B cell (primary cell): ENCODE measurements at regions not wholly inside any gene's neighbourhood (a gene's known extent, or its start where the extent isn't known, plus 50 kb on each side); places are given as distances from the start of the nearest gene placed in this dataset.

Experiments
- ATAC-seq: fragments of 200-7000 bp; cut with Tn5 transposase; one replicate; pipeline ENCODE4 v1.10.0; 2021; ENCODE audit warnings: low read depth, mild to moderate bottlenecking, moderate number of reproducible peaks, moderate library complexity
- CTCF ChIA-PET: fragments of 350-600 bp; sonication (Branson Sonifier 250); formaldehyde crosslinking; loops from one replicate; lab custom pipeline; 2021; ENCODE audit warnings: antibody characterized with exemption, inconsistent platforms; lab: Charles Lee
- POLR2A ChIA-PET: fragments of 350-600 bp; sonication (Branson Sonifier 250); formaldehyde crosslinking; loops from one replicate; lab custom pipeline; 2021; ENCODE audit warnings: antibody characterized with exemption; lab: Charles Lee
- DNase-seq: peaks from one replicate; pipeline ENCODE4 v3.0.0; 2013
- H2AFZ ChIP-seq: 2 replicates; pipeline ENCODE4 v1.6.1; 2012; ENCODE audit warnings: mild to moderate bottlenecking, low read depth, low read length; ENCODE audit not compliant: insufficient read depth, poor library complexity, severe bottlenecking
- H3K27ac ChIP-seq, 2 donors: 1 replicate in 1 of 2; 2 replicates in 1 of 2; pipeline ENCODE4 v1.5.1; 2012 to 2013; ENCODE audit warnings: low read length in 2 of 2, mild to moderate bottlenecking in 2 of 2, moderate library complexity in 1 of 2
- H3K27me3 ChIP-seq, 4 experiments: fragments of 200-600 bp in 1 of 4; sonication (generic) in 1 of 4; replicated peaks in 1 of 4; 1 replicate in 2 of 4; 2 replicates in 2 of 4; pipeline versions ENCODE4 v1.6.1 to v1.7.0; 2013 to 2016; ENCODE audit warnings: low read length in 3 of 4, mild to moderate bottlenecking in 2 of 4, mixed read lengths in 1 of 4, moderate library complexity in 1 of 4; ENCODE audit not compliant: insufficient read depth in 4 of 4, control insufficient read depth in 3 of 4; ENCODE audit errors: control extremely low read depth in 1 of 4
- H3K36me3 ChIP-seq, 2 experiments: replicated peaks in 1 of 2; 1 replicate in 1 of 2; 2 replicates in 1 of 2; pipeline versions ENCODE4 v1.6.1 to v1.7.1; 2013; ENCODE audit warnings: low read length in 1 of 2; ENCODE audit not compliant: insufficient read depth in 2 of 2, control insufficient read depth in 1 of 2; ENCODE audit errors: control extremely low read depth in 1 of 2, extremely low read depth in 1 of 2
- H3K4me1 ChIP-seq, 2 donors: fragments of 200-600 bp in 1 of 2; sonication (generic) in 1 of 2; 1 replicate in 1 of 2; 2 replicates in 1 of 2; pipeline versions ENCODE4 v1.5.1 to v1.6.1; 2013 to 2017; ENCODE audit warnings: low read length in 2 of 2; ENCODE audit not compliant: control insufficient read depth in 2 of 2, insufficient read depth in 2 of 2
- H3K4me2 ChIP-seq: replicated peaks from 2 replicates; pipeline ENCODE3; 2012; ENCODE audit warnings: mild to moderate bottlenecking, low read depth, low read length; ENCODE audit not compliant: poor library complexity, severe bottlenecking
- H3K4me3 ChIP-seq, 5 experiments: fragments of 200-600 bp in 1 of 5; sonication (generic) in 1 of 5; 1 replicate in 3 of 5; 2 replicates in 2 of 5; pipeline versions ENCODE4 v1.5.1 to v1.7.0; 2011 to 2016; ENCODE audit warnings: low read length in 4 of 5, mild to moderate bottlenecking in 4 of 5, low read depth in 2 of 5, control low read depth in 1 of 5, moderate library complexity in 1 of 5; ENCODE audit not compliant: insufficient read depth in 1 of 5; ENCODE audit errors: control extremely low read depth in 1 of 5, extremely low read depth in 1 of 5
- H3K79me2 ChIP-seq: fragments of 200-600 bp; sonication (generic); one replicate; pipeline ENCODE4 v1.6.0; 2016; ENCODE audit warnings: low read length; ENCODE audit not compliant: control insufficient read depth, insufficient read depth
- H3K9ac ChIP-seq: fragments of 200-600 bp; sonication (generic); 2 replicates; pipeline ENCODE4 v1.6.1; 2017; ENCODE audit warnings: mild to moderate bottlenecking, low read length, moderate library complexity
- H3K9me3 ChIP-seq, 3 donors: one replicate each; pipeline versions ENCODE4 v1.6.1 to v1.7.1; 2013; ENCODE audit warnings: low read length in 2 of 3; ENCODE audit not compliant: control insufficient read depth in 2 of 3, insufficient read depth in 1 of 3; ENCODE audit errors: control extremely low read depth in 1 of 3
- H4K20me1 ChIP-seq: 2 replicates; pipeline ENCODE4 v1.6.0; 2012; ENCODE audit warnings: mild to moderate bottlenecking, low read length; ENCODE audit not compliant: insufficient read depth, control insufficient read depth, poor library complexity, severe bottlenecking
- H3K27ac Mint-ChIP-seq: one replicate; pipeline ENCODE4 v1.8.0; 2021; ENCODE audit warnings: mixed read lengths
- H3K27me3 Mint-ChIP-seq: one replicate; pipeline ENCODE4 v1.8.0; 2021; ENCODE audit warnings: mixed read lengths
- H3K4me1 Mint-ChIP-seq: one replicate; pipeline ENCODE4 v1.8.0; 2021; ENCODE audit warnings: mixed read lengths
- H3K4me3 Mint-ChIP-seq: one replicate; pipeline ENCODE4 v1.8.0; 2021; ENCODE audit warnings: mixed read lengths
- H3K9me3 Mint-ChIP-seq: one replicate; pipeline ENCODE4 v1.8.0; 2022; ENCODE audit warnings: mixed read lengths; ENCODE audit not compliant: insufficient read depth
- EZH2 ChIP-seq: IDR thresholded peaks from 2 replicates; pipeline ENCODE4 v1.6.1; 2012; ENCODE audit warnings: borderline replicate concordance, low read depth, mild to moderate bottlenecking, moderate library complexity, low read length; ENCODE audit not compliant: insufficient read depth, poor library complexity, severe bottlenecking
- WGBS: methylation state at CpG from one replicate; pipeline ENCODE4 v1.1.5; 2013; ENCODE audit warnings: missing lambda C conversion rate; ENCODE audit not compliant: insufficient coverage; 5-methylcytosine and 5-hydroxymethylcytosine counted together
- intact Hi-C: fragments of 100-400 bp; cut with micrococcal nuclease; formaldehyde crosslinking; loops from one replicate; pipeline ENCODE4 v1.10.0; 2022
- TF ChIP-seq, protein P1 (sequence below): fragments of 200-600 bp; IDR thresholded peaks from one replicate; pipeline ENCODE4 v1.8.0; 2022; ENCODE audit warnings: antibody characterized with exemption, mild to moderate bottlenecking

DNA sequence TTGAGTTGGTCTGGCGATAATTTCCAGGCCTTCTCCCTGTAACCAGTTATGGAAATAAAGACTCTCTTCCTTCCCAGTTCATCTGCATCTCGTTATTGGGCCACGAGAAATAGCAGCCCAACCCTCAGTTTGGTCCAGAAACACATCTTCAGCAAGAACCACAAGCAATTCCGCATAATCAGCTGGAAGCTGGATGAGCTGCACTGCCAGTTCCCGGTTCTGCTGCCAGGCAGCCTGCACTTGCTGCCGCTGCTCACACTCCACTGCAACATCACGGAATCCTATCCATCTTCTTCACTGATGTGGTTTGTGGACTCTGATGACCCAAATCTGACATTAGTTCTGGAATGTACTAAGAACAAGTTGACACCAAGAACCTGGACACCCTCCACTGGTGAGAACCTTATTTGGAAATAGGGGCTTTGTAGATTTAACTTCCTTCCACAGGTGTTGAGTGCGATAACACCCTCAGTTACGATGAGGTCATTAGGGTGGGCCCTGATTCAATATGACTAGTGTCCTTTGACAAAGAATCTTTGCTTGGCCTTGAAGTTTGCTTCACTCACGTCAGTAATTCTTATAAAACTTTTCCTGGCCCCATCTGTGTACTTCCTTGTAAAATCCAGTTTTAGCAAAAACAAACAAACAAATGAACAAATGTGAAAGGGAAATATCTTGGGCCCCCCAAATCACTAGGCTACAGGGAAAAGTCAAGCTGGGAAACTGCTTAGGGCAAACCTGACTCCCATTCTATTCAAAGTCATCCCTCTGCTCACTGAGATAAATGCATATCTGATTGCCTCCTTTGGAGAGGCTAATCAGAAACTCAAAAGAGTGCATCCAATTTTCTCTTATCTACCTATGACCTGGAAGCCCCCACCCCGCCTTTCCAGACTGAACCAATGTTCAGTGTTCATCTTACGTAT, 221.9 kb upstream of the PROK2 start:
- Histone ChIP-seq H3K9me3 (no peaks in the 10 kb centered on the region), H3K27me3 (peaks cover 0 to 17% (median 0%) of the 10 kb centered on the region in 4 experiments), H3K79me2 (no peaks in the 10 kb centered on the region), H4K20me1 (no peaks in the 10 kb centered on the region), H3K9ac (no peak overlapping the region), H2AFZ (no peak overlapping the region), H3K4me3 (no peak overlapping the region), H3K36me3 (no peaks in the 10 kb centered on the region), H3K27ac (no peak overlapping the region), H3K4me2 (no peak overlapping the region), H3K4me1 (no peaks in the 10 kb centered on the region)
- CTCF ChIA-PET = no interaction called here
- Mint-ChIP-seq H3K4me1 (no peaks in the 10 kb centered on the region), H3K27ac (no peak overlapping the region), H3K9me3 (no peaks in the 10 kb centered on the region), H3K27me3 (peaks cover 17% of the 10 kb centered on the region), H3K4me3 (no peak overlapping the region)
- POLR2A ChIA-PET = no interaction called here
- ATAC-seq = no peak
- WGBS = 94% methylated on average over 7 of the region's 12 CpGs
- TF ChIP-seq, protein P1, sequence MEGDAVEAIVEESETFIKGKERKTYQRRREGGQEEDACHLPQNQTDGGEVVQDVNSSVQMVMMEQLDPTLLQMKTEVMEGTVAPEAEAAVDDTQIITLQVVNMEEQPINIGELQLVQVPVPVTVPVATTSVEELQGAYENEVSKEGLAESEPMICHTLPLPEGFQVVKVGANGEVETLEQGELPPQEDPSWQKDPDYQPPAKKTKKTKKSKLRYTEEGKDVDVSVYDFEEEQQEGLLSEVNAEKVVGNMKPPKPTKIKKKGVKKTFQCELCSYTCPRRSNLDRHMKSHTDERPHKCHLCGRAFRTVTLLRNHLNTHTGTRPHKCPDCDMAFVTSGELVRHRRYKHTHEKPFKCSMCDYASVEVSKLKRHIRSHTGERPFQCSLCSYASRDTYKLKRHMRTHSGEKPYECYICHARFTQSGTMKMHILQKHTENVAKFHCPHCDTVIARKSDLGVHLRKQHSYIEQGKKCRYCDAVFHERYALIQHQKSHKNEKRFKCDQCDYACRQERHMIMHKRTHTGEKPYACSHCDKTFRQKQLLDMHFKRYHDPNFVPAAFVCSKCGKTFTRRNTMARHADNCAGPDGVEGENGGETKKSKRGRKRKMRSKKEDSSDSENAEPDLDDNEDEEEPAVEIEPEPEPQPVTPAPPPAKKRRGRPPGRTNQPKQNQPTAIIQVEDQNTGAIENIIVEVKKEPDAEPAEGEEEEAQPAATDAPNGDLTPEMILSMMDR = no peak
- no peak for TF ChIP-seq EZH2
- DNase-seq = no peak
- intact Hi-C loops = no loop called here

DNA sequence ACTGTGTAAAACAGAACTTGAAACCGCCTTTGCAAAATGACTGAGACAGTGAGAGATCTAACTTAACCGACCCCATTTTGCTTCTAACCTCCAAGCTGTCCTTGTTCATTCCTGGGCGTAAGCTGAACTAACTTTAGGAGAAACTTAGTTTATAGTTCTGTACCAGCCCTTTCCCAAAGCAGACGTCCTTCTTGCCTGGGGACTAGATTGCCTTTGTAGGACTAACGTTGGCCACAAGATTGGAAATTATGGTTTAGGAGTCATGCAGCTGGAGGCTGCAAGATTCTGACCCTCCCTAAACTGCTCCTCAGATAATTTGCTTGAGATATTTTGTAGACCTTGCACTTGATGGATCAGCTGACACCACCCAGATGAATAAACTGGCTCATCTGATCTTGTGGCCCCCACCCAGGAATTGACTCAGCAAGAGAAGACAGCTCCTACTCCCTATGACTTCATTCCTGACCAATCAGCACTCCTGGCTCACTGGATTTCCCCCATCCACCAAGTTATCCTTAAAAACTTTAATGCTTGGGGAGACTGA, 219.9 kb upstream of the PROK2 start:
- Histone ChIP-seq H3K4me2 (no peak overlapping the region), H3K4me3 (no peak overlapping the region), H3K79me2 (no peaks in the 10 kb centered on the region), H4K20me1 (no peaks in the 10 kb centered on the region), H2AFZ (no peak overlapping the region), H3K36me3 (no peaks in the 10 kb centered on the region), H3K9ac (no peak overlapping the region), H3K27me3 (peaks cover 0 to 5% (median 0%) of the 10 kb centered on the region in 4 experiments), H3K4me1 (no peaks in the 10 kb centered on the region), H3K9me3 (no peaks in the 10 kb centered on the region), H3K27ac (no peak overlapping the region)
- no peak for TF ChIP-seq EZH2
- TF ChIP-seq, protein P1 = no peak
- intact Hi-C loops = no loop called here
- no peaks in the 10 kb centered on the region for H3K9me3 Mint-ChIP-seq
- no peak overlapping the region for H3K4me3 Mint-ChIP-seq
- CTCF ChIA-PET = no interaction called here
- H3K27me3 Mint-ChIP-seq = peaks cover 13% of the 10 kb centered on the region
- 100% methylated on average over 3 of the region's 5 CpGs for WGBS
- POLR2A ChIA-PET = no interaction called here
- H3K4me1 Mint-ChIP-seq = no peaks in the 10 kb centered on the region
- ATAC-seq (no peak), DNase-seq (no peak)
- no peak overlapping the region for H3K27ac Mint-ChIP-seq
